Non-pigmented ciliary epithelial cell (primary cell): ENCODE measurements at regions not wholly inside any gene's neighbourhood (a gene's known extent, or its start where the extent isn't known, plus 50 kb on each side); places are given as distances from the start of the nearest gene placed in this dataset.

Experiments
- DNase-seq: peaks from one replicate; pipeline ENCODE4 v3.0.0-alpha.2; 2010; ENCODE audit warnings: low read depth

GRCh38 chr12:5195691-5196090 is 152.0 kb downstream of the KCNA5 start:
- DNase-seq = no peak

GRCh38 chr12:5197131-5197530 is 153.5 kb downstream of the KCNA5 start:
- DNase-seq = peak; percentile 9

DNA sequence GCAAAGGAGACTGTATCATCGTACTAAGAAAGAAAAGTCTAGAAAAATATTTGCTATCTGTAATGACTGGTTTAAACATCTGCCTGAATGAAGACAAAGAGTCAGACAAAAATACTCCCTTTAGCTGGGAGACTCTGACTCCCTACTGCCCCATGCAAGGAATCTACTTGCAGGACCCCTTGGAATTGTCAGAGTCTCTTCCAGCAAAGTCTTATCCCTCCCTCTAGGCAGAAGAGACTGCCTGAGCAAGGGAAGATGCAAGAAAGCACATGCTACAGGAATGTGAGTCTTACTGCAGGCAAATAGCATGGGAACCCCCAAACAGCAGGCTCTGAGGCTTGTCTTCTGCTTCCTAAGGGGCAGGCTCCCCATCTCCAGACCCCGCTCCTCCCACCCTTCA is 154.0 kb downstream of the KCNA5 start:
- DNase-seq = no peak

DNA sequence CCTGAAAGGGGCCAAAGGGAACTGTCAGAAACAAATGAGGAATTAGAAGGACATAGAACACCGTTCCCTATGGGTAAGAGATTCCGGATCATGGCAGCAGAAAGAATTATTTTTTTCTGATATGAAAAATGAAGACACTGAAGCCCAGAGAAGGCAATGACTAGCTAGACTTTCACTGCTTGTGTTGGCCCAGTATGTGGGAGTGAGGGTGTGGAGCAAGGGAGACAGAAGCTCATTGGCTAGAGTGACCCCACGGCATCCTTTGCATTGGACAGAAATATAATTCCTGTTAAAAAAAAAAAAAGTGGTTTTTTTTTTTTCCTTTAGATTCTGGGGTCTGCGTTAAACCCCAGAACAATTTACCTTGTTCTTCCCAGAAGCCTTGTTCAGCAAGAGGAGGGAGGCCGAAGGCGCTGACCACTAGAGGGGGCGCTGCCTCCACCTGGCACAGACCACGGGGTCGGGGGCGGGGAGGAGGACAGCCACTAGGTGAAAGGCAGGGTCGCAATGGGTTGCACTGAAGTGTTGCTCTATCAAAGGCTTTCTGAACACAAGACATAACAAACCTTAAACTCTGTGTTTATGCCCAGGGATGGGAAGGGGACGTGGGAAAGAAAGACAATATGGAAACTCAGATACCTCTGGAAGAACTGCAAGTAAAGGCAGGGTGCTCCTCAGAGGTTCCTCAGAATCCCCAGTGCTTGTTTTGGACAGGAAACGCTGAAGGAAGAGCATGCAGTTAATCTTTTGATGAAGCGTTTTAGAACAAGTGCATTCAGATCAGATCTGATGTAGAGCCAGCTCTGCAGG is 156.8 kb downstream of the KCNA5 start:
- DNase-seq = no peak

- no peak for DNase-seq
Measured at GRCh38 chr12:5201554-5202218, 158.0 kb downstream of the KCNA5 start.

- DNase-seq = no peak
Measured at GRCh38 chr12:5203274-5203673, 159.6 kb downstream of the KCNA5 start.

- no peak for DNase-seq
Measured at GRCh38 chr12:5203720-5204119, 160.0 kb downstream of the KCNA5 start.

GRCh38 chr12:5204271-5204670 is 160.6 kb downstream of the KCNA5 start:
- no peak for DNase-seq

DNA sequence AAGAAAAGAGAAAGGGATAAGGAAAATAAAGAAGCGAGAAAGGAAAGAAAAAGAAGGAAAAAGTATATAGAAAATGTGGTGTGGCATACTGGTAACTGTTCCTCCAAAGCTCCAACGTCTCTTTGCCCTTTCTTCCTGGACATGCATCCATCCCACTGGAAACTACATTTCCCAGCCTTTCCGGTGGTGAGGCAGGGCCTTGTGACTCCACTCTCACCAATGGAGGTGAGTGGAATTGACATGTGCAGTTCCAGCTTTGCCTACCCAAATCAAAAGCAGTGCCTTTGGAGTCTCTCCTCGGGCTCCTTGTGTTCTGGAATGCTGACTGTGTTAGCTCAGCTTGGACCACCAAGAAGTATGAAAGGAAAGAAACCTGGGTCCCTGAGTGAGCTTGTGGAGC is 161.2 kb downstream of the KCNA5 start:
- DNase-seq = no peak

- no peak for DNase-seq
Measured at GRCh38 chr12:5206401-5207175, 162.9 kb downstream of the KCNA5 start.

- no peak for DNase-seq
Measured at GRCh38 chr12:5210179-5210922, 166.7 kb downstream of the KCNA5 start.

GRCh38 chr12:5210923-5211290 is 167.2 kb downstream of the KCNA5 start:
- DNase-seq = no peak

- DNase-seq = no peak
Measured at GRCh38 chr12:5213336-5213735, 169.7 kb downstream of the KCNA5 start.

DNA sequence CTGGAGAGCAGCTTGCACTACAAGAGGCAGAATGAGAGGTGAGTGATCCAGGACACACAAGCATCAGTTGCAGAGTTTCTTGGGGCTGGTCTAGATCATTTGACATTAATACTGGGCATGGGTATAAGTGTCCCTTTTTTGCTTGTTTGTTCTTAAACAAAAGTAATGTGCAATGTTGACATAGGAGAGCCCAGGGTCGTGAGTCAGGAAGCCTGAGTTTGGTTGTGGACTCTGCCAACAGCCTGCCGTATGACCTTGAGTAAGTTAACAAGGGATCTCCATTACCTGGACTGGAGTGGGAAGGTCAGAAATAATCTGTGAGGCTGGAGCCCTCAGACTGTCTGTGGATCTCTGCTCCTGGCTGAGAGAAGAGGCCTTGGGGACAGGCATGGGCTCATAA is 170.3 kb downstream of the KCNA5 start:
- DNase-seq = no peak

- DNase-seq = no peak
Measured at GRCh38 chr12:5217936-5218335, 174.3 kb downstream of the KCNA5 start.

- DNase-seq = no peak
Measured at GRCh38 chr12:5220099-5220498, 176.4 kb downstream of the KCNA5 start.

GRCh38 chr12:5220835-5221234 is 177.2 kb downstream of the KCNA5 start:
- no peak for DNase-seq

GRCh38 chr12:5222011-5222461 is 178.4 kb downstream of the KCNA5 start:
- DNase-seq = no peak

GRCh38 chr12:5222729-5223128 is 179.1 kb downstream of the KCNA5 start:
- no peak for DNase-seq

DNA sequence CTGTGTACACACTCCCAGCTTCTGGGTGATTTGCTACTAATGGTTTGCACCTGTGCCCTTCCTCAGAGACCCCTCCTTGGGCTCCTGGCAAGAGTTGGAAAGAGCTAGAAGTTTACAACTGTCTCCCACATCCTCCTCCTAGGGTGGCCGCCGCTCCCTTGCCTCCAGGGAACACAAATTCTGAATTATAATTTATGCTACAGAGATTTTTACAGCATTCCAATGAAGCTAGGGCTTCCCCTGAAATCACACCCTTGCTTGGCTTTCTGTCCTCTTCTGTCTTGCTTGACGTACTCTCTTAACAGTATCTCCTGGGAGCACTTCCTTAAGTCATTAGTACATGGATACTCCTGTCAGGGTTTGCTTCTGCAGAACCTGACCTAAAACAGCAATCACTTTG is 180.2 kb downstream of the KCNA5 start:
- DNase-seq = no peak

DNA sequence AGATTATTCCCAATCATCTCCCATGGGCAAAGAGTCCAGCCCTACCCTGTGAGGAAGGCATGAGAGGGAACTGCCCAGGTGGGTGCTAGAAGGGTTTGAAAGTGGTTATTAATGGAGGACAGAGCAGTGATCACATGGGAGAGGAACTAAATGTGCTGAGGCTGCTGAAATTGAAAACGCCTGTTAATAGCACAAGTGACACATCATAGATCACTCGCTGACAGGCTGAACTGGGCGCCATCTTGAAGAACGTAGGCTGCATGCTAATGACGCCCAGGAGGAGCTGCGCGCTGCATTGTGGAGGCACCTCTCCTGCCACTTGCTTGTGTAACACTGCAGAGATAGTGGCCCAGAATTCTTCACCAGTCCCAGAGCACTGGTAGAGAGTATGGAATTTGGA is 182.9 kb downstream of the KCNA5 start:
- no peak for DNase-seq

DNA sequence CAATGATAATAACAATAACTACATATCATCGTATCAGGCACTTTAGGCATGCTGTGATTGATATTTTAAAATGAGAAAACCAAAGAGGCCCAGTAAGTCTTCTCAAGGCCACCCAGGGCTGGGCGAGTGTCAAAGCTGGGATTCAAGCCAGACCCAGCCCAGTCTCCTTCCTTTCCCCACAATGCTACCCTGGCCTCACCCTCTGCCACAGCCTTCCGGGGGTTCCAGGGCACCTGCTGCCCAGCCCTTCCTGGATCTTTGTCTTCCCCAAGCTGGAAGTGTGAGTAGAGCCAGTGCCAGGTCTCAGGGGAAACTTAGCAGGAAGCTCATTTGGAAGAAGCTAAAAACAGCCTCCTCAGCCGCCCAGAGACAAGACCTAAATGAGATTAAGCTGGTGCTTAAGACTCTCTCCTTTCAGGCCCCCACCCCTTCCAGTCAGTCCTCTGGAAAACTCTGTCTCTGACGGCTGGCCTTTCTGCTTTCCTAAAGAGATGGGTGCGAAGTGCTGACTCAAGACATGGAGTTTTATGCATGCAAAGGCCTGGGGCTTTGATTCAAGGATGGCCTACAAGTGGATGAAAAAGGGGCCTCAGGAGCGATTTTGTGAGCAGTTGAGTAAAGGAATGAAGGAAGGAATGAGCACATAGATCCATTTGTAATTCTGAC is 184.2 kb downstream of the KCNA5 start:
- no peak for DNase-seq
